GM21390 (cell line): ENCODE measurements at regions not wholly inside any gene's neighbourhood (a gene's known extent, or its start where the extent isn't known, plus 50 kb on each side); places are given as distances from the start of the nearest gene placed in this dataset.

ENCODE experiments used
- ATAC-seq: cut with Tn5 transposase; IDR thresholded peaks from one replicate; pipeline ENCODE4 v1.9.1; 2021; ENCODE audit not compliant: unreplicated experiment

DNA sequence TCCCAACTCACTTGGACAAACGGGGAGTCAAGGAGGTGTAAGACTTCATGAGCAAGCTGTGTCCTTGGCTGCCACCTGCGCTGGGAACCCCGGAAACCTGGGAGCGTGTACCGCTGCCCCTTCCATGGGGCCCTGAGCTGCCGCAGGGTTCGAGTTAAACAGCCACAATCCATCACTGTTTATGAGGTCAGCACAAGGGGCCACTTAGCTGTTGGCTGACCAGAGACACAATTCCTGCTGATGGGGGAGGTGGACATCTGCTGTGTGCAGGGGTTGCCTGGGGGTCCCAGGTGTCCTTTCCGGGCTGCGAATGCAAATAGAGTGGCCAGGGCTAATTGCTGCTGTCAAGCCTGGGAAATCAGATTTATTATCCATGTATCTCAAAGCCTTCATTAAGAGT lies 549.3 kb downstream of the BRD1 start:
- no peak for ATAC-seq

DNA sequence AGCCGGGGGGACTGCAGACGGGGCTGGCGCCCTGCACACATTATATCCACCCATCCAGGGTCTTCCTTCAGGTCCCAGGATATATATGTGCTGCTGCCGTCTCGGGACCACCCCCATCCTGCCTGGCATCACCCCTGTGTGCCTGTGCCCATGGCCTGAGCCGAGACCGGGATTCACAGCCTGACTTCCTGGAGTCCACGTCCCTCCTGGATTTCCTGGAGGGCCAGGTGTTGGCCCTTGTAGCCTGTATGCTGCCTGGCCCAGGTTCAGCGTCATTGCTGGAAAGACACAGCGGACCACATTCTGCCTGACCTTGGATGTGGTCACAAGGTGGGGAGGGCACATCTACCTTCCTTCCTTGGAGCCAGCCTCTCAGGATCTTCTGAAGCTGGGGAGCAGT lies 551.1 kb downstream of the BRD1 start:
- no peak for ATAC-seq

DNA sequence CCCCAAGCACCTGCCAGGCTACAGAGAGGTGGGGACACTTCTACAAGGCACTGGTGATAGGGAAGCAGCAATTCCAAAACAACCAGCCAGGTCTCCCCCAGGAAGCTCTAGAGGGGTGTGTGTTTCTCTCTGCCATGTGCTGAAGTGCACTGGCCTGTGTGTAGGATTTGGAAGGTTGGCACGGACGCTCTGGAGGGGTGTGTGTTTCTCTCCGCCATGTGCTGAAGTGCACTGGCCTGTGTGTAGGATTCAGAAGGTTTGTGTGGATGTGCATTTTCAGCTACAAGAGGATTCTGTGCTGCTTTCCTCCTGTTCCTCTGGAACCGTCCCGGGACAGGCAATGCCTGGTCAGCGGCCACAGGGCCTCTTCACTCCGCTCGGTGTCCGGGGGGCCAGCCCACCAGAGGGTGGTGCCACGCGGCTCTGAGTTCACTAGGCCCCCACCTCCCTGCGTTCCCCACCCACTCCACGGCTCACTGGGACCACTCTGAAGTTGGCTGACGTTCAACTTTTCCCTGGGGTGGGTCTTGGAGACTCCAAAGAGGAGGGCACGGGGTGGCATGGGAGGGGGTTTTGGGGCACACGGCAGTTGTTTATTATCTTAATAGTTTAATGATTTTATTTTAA lies 552.8 kb downstream of the BRD1 start:
- no peak for ATAC-seq

DNA sequence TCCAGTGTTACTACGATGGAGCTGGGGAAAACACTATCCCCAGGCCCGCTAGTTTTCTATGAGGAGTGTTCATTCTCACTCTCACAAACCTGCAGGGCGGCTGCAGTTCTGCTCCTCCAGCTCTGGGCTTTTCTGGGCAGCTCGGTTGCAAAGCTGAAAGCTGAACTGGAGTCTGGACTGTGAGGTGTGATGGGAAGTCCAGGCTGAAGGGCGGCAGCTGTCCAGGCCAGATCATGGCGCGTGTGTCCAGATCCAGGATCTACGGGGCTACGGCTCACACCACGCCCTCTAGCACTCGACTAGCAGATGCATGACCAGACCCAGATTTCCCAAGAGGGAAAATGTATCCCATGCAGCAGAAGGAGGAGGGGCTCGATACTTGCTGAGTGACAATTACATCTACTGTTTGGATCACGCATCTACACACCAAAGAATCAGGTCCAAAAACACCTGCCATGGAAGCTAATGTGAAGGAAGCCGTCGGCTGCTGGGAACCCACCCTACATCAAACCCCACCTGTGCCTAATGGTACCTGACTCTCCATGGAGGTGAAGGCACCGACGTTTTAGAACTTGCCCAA lies 555.0 kb downstream of the BRD1 start:
- no peak for ATAC-seq

GRCh38 chr22:49271831-49272230 lies 555.8 kb downstream of the BRD1 start:
- no peak for ATAC-seq

DNA sequence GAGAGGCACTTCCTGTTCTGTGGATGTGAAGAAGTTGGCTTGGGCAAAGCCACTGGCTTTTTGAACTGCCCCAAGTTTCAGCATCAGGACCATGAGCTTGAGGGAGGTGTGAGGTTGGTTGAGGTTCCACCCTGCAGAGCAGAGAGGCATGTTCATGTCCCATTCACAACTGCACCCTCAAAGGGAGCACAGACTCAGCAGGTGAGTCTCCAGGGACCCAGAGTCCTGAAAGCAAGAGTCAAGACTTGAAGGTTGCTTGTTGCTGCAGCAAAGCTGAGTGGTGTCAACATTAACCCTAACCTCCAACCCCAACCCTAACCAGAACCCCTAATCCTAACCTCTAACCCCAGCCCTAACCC lies 556.3 kb downstream of the BRD1 start:
- no peak for ATAC-seq

DNA sequence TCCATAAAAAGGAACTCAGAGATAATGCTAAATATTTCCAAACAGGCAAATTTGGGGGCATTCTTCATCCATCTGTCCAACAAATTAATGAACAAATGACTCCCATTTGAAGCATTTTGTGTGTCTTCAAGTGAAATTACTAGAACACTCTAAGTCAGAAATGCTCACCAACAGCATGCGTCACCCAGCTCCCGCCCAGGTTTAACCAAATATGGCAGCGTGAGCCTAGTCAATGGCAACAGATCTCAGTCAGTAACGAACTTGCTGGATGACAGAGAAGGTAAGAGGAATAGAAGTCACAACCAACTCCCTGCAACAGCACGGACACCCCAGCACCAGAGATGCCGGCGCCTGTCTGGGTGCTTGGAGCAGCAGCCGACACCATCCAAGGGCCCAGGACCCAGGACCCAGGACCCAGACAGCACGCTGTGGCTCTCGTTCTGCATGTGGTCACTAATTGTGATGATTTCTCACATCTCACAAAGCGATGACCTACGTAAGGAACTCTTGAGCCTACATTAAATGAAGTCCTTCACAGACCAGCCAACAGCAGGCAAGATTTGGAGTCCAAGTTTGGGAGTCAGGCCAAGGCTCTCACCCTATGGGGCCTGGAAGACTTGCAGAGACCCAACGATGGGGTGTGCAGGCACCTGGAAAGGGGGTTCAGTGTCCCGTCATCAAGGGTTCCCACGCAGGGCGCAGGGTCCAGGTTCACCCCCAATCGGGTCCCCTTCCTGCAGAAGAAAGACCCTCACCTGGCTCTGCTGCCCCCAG lies 556.9 kb downstream of the BRD1 start:
- no peak for ATAC-seq

GRCh38 chr22:49269928-49270327 lies 557.7 kb downstream of the BRD1 start:
- no peak for ATAC-seq

GRCh38 chr22:49269371-49269770 lies 558.3 kb downstream of the BRD1 start:
- no peak for ATAC-seq

DNA sequence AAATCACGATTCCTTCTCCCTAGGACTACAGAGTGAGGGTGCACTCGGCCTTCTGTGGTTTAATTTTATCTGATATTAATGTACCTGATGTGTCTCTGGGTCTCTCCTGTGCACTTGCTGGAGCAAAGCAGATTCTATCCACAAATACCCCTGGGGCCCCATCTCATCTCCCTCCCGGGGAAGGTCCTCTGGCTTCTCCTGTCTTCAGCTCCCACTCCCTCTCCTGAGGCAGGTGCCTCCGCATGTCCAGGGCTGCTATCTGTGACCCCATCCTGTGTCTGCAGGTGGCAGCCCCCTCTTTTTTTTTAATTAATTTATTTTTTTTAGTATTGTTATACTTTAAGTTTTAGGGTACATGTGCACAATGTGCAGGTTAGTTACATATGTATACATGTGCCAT lies 558.7 kb downstream of the BRD1 start:
- ATAC-seq: no peak

GRCh38 chr22:49267996-49268395 lies 559.7 kb downstream of the BRD1 start:
- ATAC-seq: no peak

- ATAC-seq: no peak
Observed at GRCh38 chr22:49266561-49267519, 560.8 kb downstream of the BRD1 start.

- ATAC-seq: no peak
Observed at GRCh38 chr22:49264696-49265095, 563.0 kb downstream of the BRD1 start.

- no peak for ATAC-seq
Observed at GRCh38 chr22:49263101-49263500, 564.6 kb downstream of the BRD1 start.

- ATAC-seq: no peak
Observed at GRCh38 chr22:49262167-49262566, 565.5 kb downstream of the BRD1 start.

DNA sequence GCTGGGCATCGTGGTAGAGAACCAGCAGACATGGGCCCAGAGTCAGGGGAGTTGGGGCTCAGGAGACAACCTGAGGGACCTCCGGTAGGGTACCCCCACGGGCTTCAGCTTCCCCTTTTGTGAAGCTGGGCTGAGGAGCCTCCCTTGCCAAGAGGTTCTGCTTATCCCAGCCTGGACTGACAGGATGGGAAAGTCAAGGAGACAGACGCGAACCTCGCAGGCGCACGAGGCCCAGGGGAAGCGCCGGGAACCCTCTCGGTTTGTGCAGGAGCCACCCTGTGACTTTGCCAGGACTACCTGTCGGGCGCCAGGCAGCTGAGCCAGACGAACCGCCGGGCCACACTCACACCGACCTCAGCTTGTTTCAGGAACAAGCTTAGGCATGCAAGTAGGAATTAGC lies 566.1 kb downstream of the BRD1 start:
- no peak for ATAC-seq

- no peak for ATAC-seq
Observed at GRCh38 chr22:49260681-49261580, 566.7 kb downstream of the BRD1 start.

DNA sequence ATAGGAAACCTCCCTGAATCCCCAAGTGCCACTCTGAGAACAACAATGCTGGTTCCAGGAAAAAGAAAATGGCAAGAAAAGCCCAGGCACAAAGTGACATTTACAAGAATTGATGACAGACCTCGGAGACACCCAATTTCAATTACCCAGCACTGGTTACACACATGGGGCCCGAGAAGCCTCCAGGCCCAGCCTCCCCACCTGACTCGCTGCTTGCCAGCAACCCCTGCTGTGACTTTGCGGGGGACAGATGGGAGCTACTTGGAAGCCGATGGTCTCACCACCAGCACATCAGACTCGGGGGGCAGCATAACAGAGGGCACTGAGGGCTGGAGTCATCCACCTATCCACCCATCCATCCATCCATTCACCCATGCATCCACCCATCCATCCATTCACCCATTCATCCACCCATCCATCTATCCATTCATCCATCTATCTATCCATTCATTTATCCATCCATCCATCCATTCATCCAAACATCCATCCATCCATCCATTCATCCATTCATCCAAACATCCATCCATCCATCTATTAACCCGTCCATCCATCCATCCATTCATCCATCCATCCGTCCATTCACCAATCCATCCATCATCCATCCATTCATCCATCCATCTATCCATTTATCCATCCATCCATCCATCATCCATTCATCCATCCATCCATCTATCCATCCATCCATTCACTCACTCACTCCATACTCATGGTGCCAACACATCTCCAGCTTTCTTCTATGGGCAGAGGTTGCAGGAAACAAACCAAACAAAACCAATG lies 567.6 kb downstream of the BRD1 start:
- no peak for ATAC-seq

- ATAC-seq: no peak
Observed at GRCh38 chr22:49258107-49259010, 569.3 kb downstream of the BRD1 start.
